Coronary artery (tissue), 2 donors: ENCODE measurements at regions not wholly inside any gene's neighbourhood (a gene's known extent, or its start where the extent isn't known, plus 50 kb on each side); places are given as distances from the start of the nearest gene placed in this dataset.

Experiments
- DNase-seq: peaks from one replicate; pipeline ENCODE4 v3.0.0-alpha.2; 2017; ENCODE audit warnings: low spot score
- H3K27ac ChIP-seq, 2 donors: fragments of 200-600 bp; sonication (generic); one replicate each; pipeline ENCODE4 v1.5.1; 2016 to 2019
- H3K4me3 ChIP-seq: fragments of 200-600 bp; sonication (generic); 2 replicates; pipeline ENCODE4 v1.5.1; 2016; ENCODE audit warnings: mild to moderate bottlenecking, moderate library complexity
- TF ChIP-seq, protein P1 (sequence below): fragments of 200-600 bp; sonication (generic); IDR thresholded peaks from one replicate; pipeline ENCODE4 v1.5.1; 2019; ENCODE audit warnings: antibody characterized with exemption

DNA sequence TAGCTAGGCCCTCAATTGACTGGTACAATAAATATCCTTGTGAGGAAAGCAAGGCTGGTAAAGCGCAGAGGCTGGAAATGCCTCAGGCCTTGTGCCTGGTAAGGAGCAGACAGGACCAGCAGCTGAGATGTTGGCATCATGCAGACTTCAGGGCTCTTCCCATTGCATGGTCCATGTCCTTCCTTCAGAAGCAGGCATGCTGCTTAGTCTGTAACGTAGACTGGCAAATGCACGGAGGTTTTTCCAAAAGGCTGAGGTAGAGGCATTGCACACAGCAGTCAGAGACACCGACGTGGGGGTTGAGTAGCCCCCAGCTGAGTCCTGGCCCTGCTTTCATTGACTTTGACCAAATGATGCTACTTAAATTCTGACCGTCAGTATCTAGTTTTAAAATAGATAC lies 87.1 kb downstream of the ADRB2 start:
- TF ChIP-seq, protein P1, sequence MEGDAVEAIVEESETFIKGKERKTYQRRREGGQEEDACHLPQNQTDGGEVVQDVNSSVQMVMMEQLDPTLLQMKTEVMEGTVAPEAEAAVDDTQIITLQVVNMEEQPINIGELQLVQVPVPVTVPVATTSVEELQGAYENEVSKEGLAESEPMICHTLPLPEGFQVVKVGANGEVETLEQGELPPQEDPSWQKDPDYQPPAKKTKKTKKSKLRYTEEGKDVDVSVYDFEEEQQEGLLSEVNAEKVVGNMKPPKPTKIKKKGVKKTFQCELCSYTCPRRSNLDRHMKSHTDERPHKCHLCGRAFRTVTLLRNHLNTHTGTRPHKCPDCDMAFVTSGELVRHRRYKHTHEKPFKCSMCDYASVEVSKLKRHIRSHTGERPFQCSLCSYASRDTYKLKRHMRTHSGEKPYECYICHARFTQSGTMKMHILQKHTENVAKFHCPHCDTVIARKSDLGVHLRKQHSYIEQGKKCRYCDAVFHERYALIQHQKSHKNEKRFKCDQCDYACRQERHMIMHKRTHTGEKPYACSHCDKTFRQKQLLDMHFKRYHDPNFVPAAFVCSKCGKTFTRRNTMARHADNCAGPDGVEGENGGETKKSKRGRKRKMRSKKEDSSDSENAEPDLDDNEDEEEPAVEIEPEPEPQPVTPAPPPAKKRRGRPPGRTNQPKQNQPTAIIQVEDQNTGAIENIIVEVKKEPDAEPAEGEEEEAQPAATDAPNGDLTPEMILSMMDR = no peak
- no peak overlapping the region for H3K4me3 ChIP-seq
- DNase-seq = no peak
- H3K27ac ChIP-seq = no peak overlapping the region

DNA sequence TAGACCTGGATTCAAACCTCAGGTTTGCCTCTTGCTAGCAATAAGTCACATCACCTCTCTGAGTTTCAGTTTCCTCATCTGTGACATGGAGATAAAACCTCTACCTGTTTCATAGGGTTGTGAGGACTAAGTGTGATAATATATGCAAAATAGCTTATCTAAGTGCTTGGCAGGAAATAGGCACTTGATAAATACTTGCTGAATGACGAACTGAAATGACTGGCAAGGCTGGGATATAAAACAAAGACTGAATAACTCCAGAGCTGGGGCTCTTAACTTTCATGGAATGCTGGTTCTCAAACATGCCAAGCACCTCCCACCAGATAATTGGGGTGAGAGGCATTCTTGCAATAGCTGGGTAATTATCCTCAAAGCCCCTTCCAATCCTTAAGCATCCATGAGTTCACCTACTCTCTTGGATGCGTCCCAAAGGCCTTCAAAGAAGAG lies 87.6 kb downstream of the ADRB2 start:
- H3K27ac ChIP-seq = no peak overlapping the region
- no peak for DNase-seq
- H3K4me3 ChIP-seq = no peak overlapping the region
- TF ChIP-seq, protein P1 = no peak

DNA sequence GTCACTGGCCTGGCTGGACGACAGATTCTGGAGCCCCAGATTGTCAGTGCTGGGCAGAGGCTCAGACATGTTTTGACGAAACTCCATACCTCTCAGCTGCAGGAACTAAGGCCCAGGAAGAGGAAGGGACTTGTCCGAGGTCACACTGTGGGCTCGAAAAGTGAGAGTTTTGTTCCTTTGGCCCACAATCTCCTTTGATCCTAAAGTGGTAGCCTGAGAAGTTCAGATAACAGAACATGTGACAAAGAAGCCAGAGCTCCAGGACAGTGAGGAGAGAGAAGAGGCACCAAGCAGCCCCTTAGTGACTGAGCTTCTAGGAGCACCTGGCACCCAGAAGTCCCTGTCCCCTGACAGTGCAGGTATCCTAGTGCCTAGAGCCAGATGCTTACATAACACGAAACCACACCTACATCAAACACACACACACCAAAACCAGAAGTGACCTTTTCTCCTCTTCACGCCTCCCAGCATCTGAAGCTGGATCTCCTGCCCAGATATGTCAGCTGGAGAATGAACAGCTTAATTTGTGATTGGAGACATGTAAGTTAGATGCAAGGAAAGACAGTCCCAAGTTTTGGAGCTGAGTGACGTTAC lies 88.9 kb downstream of the ADRB2 start:
- no peak for DNase-seq
- TF ChIP-seq, protein P1 = no peak
- no peak overlapping the region for H3K4me3 ChIP-seq
- no peak overlapping the region for H3K27ac ChIP-seq

DNA sequence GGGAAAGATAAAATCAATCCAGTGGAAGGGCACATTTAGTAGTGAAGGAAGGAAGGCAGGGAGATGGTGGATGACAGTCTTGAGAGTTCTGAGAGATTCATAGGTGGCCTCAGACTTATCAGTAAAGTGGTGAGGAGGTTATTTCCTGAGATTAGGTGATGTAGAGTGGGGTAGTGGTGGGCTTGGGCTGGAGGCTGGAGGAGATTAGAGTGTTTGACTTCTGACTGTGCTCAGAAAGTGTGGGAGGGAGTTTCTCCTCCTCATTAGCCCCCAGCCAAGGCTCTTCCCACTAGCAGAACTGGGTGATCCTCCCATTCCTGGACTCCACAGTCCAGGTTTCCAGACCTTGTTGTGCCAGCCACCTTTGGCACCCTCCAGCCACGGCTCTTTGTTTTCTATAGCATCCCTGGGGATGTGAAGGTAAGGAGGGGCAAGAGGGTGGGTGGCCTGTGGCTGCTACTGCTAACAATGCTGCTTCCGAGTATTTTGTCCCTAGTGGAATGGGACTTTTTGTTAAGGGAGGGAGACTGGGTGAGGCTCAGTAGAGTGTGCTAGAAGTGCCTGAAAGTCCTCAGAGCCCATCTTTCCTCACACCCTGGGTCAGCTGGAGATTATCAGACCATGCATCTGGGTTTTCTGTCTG lies 94.4 kb downstream of the ADRB2 start:
- H3K4me3 ChIP-seq = no peak overlapping the region
- no peak for DNase-seq
- no peak overlapping the region for H3K27ac ChIP-seq
- TF ChIP-seq, protein P1 = no peak

DNA sequence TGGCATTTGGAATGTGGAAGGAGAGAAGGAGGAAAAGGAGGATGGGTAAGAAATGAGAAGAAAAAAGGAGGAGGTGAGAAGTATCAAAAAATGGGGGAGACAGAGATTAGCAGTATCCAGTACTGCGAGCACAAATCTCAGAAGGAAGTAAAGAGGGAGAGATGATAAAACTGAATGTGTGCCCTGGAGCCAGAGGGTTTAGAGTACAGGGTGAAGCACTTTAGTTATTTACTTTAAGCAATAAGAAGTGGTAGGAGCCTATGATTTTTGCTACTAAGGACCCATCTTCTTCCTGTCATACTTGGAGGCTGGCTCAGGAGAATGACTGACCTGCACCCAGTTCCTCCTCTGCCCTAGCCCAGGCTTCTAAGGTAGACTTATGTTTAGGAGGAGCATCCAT lies 94.9 kb downstream of the ADRB2 start:
- TF ChIP-seq, protein P1 = no peak
- Histone ChIP-seq H3K4me3 (no peak overlapping the region), H3K27ac (no peak overlapping the region)
- no peak for DNase-seq

DNA sequence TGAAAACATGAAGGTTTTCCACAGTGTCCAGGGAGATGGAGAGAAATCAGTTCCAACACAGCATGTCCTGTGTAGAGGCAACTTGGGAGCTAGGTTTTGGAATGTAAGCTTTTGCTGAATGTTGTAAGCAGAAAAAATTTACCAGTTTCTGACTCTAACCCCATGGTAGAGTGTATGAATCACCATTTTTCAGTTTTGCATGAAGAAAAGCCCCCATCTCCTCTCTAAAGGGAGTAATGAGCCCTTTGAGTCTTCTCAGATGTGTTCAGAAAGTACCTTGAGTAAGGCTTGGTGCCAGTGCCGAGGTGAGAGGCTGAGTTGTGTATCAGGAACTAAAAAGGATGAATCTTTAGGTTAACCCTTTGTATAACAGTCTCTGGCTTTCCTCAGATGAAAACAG lies 96.2 kb downstream of the ADRB2 start:
- no peak overlapping the region for H3K27ac ChIP-seq
- TF ChIP-seq, protein P1 = no peak
- DNase-seq = no peak
- no peak overlapping the region for H3K4me3 ChIP-seq

DNA sequence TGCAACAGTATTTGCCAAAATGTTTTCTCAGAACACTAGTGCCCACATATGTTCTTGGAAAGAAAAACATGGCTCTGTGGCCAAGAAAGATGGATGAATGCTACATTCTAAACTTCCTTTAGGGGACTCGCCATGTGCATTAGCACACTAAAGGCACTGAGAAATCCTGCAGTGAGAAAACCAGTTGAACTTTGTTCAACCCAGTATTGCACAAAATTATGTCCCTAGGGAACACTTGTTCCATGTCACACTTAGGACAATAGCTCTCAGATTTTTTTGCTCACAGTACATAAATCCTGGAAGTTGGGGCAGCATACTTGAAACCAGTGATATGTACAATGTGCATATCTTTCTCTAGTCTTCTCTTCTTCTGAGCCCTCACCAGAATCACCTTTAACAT lies 96.6 kb downstream of the ADRB2 start:
- no peak overlapping the region for H3K4me3 ChIP-seq
- TF ChIP-seq, protein P1 = no peak
- no peak for DNase-seq

More for the DNA sequence above, 96.6 kb downstream of the ADRB2 start:
- no peak overlapping the region for H3K27ac ChIP-seq
